ENCODE measurements at regions not wholly inside any gene's neighbourhood (a gene's known extent, or its start where the extent isn't known, plus 50 kb on each side); places are given as distances from the start of the nearest gene placed in this dataset.
"Not testable (repeated sequence)": the region's sequence is repeated elsewhere in the genome, so short reads cannot be mapped to it uniquely, and the experiment has no call there.

DNA sequence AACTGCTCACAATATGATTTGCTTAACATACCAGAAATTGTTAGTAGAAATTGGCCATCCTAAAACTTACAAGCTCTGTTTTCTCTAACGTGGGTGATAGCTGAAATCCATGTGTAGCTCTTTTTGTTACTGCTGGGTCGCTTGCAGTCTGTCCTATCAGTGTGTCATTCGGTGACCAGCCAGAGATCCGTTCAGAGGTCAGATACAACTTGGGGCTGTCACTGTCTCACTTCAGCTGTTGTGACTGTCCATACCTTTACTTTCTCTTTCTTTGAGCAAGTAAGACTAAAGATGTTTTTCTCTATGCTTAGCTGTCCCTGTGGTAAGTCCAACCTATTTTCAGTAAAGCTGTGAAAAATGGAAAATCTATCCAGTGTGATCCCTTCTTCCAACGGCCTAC, 282.9 kb upstream of the KCNH7 start:
- no peak for DNase-seq (ENCODE audit: low read depth, low spot score)
- in situ Hi-C loops (cut with HindIII; ENCODE audit: low pct_unique_long_range_greater_than_20kb, low sequenced_read_pairs): no loop called here

GRCh38 chr2:163119966-163120365, 281.4 kb upstream of the KCNH7 start:
- DNase-seq (ENCODE audit: low read depth, low spot score): no peak
- in situ Hi-C loops (cut with HindIII; ENCODE audit: low pct_unique_long_range_greater_than_20kb, low sequenced_read_pairs): no loop called here

DNA sequence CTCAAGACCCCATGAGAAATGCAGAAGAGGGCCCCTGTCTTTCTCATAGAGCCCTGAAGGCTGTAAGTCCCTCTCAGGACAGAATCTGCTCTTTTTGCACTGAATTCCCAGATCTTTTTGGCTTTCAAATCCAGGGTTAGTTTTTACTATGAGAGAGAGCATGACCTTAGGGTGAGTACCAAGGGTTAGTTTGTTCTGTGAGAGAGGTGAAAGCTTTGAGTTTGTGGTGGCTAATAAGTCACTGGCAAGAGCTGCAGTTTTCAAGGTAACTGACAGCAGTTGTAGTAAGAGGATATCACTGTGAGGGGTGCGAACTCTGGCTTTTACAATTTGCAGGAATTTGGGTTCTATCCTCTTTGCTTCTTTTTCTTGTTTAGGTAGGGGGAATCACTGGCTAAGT, 248.4 kb upstream of the KCNH7 start:
- no peak for DNase-seq (ENCODE audit: low read depth, low spot score)
- in situ Hi-C loops (cut with HindIII; ENCODE audit: low pct_unique_long_range_greater_than_20kb, low sequenced_read_pairs): no loop called here

GRCh38 chr2:163085366-163086024, 246.9 kb upstream of the KCNH7 start:
- DNase-seq (ENCODE audit: low read depth, low spot score); in situ Hi-C loops (cut with HindIII; ENCODE audit: low pct_unique_long_range_greater_than_20kb, low sequenced_read_pairs): not testable (repeated sequence)

DNA sequence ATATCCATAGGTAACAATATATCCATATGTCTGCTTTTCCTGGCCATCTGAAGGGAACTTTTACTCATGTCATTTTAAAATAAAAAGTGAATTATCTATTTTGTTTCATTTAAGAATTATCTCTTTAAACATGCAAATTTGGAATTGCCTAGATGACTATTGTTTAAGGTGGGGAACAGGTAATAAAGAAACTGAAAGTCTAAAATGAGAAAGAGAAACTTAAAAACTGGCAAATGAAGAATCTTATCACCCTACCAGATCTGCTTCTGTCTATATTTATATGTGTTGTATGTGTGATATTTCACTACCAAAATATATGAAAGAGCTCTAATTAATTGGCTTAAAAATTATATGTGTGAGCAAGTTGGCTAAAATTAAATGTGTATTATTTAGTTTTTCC, 243.2 kb upstream of the KCNH7 start:
- in situ Hi-C loops (cut with HindIII; ENCODE audit: low pct_unique_long_range_greater_than_20kb, low sequenced_read_pairs): no loop called here
- no peak for DNase-seq (ENCODE audit: low read depth, low spot score)

DNA sequence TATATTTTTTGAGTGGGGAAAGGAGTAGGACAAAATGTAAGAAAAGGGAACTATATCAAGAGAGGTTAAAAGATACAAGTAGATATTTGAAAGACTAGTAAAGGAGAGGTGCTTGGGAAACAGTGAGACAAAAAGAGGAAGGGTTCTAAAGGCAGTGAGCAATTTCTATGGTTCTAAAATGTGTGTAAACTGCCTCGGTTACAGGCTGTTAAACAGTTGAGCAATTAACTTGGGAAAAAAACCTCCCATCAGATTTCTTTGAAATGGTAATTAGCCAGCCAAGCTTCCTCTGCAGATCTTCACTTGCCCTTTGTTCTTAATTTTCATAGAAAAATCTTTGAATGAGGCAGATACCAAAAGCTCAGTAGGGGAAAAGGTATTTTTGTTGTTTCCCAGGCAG, 238.7 kb upstream of the KCNH7 start:
- DNase-seq (ENCODE audit: low read depth, low spot score): no peak
- in situ Hi-C loops (cut with HindIII; ENCODE audit: low pct_unique_long_range_greater_than_20kb, low sequenced_read_pairs): no loop called here

- in situ Hi-C loops (cut with HindIII; ENCODE audit: low pct_unique_long_range_greater_than_20kb, low sequenced_read_pairs): no loop called here
- DNase-seq (ENCODE audit: low read depth, low spot score): no peak
Measured at GRCh38 chr2:163066085-163066484, 227.5 kb upstream of the KCNH7 start.

- no peak for DNase-seq (ENCODE audit: low read depth, low spot score)
- in situ Hi-C loops (cut with HindIII; ENCODE audit: low pct_unique_long_range_greater_than_20kb, low sequenced_read_pairs): no loop called here
Measured at GRCh38 chr2:163062524-163062923, 224.0 kb upstream of the KCNH7 start.

GRCh38 chr2:163046615-163047014, 208.0 kb upstream of the KCNH7 start:
- in situ Hi-C loops (cut with HindIII; ENCODE audit: low pct_unique_long_range_greater_than_20kb, low sequenced_read_pairs): no loop called here
- DNase-seq (ENCODE audit: low read depth, low spot score): no peak

DNA sequence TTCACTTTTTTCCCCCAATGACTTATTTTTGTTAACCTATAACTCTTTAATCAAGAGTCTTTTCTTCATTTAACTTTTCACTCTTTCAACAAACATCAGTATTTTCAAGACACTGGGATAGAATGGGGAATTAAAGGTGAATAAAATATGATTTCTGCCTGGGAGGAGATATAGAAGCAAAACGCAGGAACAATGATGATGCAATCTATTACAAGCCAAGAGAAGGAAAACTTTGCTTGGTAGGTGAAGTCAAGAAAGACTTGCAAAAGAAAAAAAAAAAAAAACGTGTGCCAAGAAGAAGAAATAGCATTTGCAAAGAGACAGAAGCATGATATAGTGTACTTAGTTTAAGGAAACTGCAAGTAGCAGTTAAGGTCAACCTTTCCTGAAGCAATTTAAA, 207.3 kb upstream of the KCNH7 start:
- DNase-seq (ENCODE audit: low read depth, low spot score): no peak
- in situ Hi-C loops (cut with HindIII; ENCODE audit: low pct_unique_long_range_greater_than_20kb, low sequenced_read_pairs): no loop called here

DNA sequence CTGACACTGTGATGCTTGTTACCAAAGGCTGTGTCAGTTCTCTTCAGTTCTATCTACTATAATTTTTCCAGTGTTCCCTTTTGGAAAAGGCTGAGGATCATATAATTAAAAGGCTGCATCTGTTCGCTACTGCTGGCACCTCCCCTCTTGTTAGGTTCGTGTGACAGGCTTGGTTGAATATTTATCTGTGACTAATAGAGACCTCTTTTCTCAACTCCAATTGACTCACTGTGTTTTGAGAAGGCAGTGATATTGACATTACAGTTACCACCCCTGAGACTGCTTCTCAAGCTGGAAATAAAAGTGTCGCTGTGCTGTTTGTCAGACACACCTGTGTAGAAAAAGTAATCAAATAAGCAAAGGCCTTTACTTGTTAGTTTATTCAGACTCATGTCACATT, 205.5 kb upstream of the KCNH7 start:
- DNase-seq (ENCODE audit: low read depth, low spot score): no peak
- in situ Hi-C loops (cut with HindIII; ENCODE audit: low pct_unique_long_range_greater_than_20kb, low sequenced_read_pairs): no loop called here

DNA sequence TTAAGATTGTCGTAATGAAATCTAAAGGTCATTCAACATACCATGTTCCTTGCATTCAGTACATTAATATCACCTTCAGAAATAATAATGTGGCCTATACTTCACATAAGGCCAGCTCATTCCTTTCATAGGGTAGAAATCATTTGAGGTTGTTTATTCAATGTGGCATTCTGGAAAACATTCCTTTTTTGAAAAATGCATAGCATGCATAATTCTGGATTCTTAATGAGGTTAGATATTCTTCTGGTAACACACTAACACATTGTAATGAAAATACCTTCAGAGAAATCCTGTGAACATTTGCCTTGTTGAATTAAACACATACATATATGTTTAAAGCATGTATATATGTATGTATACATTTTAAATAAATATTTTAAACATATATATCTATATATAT, 204.6 kb upstream of the KCNH7 start:
- in situ Hi-C loops (cut with HindIII; ENCODE audit: low pct_unique_long_range_greater_than_20kb, low sequenced_read_pairs): no loop called here
- no peak for DNase-seq (ENCODE audit: low read depth, low spot score)

DNA sequence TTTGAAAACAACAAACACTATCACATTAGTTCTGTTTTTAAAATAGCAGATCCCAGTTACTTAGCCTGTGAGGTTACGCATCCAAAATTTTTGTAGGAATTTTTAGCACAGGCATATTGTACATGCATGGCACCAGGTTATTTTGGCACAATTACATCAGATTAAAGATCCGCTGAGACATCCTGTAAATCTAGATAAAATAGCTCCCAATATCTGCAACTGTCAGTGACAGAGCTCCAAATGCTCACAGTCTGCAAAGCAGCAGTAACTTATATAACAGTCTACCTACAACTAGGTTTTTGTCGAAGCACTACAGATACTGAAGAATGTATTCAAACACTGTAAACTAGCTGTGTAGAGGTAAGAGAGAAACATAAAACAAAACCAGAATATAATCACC, 200.7 kb upstream of the KCNH7 start:
- DNase-seq (ENCODE audit: low read depth, low spot score): no peak
- in situ Hi-C loops (cut with HindIII; ENCODE audit: low pct_unique_long_range_greater_than_20kb, low sequenced_read_pairs): no loop called here

GRCh38 chr2:163028807-163029206, 190.2 kb upstream of the KCNH7 start:
- in situ Hi-C loops (cut with HindIII; ENCODE audit: low pct_unique_long_range_greater_than_20kb, low sequenced_read_pairs): no loop called here
- no peak for DNase-seq (ENCODE audit: low read depth, low spot score)

GRCh38 chr2:163026136-163026775, 187.7 kb upstream of the KCNH7 start:
- DNase-seq (ENCODE audit: low read depth, low spot score); in situ Hi-C loops (cut with HindIII; ENCODE audit: low pct_unique_long_range_greater_than_20kb, low sequenced_read_pairs): not testable (repeated sequence)

DNA sequence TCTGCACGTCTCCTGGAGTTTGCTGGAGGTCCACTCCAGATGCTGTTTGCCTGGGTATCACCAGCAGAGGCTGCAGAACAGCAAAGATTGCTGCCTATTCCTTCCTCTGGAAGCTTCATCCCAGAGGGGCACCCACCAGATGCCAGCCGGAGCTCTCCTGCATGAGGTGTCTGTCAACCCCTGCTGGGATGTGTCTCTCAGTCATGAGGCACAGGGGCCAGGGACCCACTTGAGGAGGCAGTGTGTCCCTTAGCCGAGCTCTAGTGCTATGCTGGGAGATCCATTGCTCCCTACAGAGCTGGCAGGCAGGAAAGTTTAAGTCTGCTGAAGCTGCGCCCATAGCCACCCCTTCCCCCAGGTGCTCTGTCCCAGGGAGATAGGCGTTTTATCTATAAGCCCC, 178.3 kb upstream of the KCNH7 start:
- DNase-seq (ENCODE audit: low read depth, low spot score); in situ Hi-C loops (cut with HindIII; ENCODE audit: low pct_unique_long_range_greater_than_20kb, low sequenced_read_pairs): not testable (repeated sequence)

GRCh38 chr2:163011000-163011399, 172.4 kb upstream of the KCNH7 start:
- in situ Hi-C loops (cut with HindIII; ENCODE audit: low pct_unique_long_range_greater_than_20kb, low sequenced_read_pairs): no loop called here
- no peak for DNase-seq (ENCODE audit: low read depth, low spot score)

DNA sequence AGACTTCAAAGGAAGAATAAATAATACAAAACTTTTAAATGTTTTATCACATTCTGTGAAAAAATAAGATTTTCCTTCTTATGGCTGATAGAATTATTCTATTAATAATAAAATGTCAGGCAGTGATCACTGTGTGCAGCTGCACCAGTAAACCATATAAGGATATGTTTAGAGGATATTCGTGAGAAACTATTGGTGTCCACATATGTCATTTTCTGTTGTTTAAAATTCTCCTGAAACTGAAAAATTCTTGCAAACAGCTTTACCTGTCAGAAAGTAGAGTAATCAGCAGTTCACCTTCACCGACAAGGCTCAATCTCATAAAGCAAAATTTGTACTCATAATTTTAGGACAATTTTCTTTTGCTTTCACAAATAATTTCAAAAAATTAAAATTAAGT, 170.1 kb upstream of the KCNH7 start:
- in situ Hi-C loops (cut with HindIII; ENCODE audit: low pct_unique_long_range_greater_than_20kb, low sequenced_read_pairs): no loop called here
- no peak for DNase-seq (ENCODE audit: low read depth, low spot score)

- in situ Hi-C loops (cut with HindIII; ENCODE audit: low pct_unique_long_range_greater_than_20kb, low sequenced_read_pairs): no loop called here
- DNase-seq (ENCODE audit: low read depth, low spot score): no peak
Measured at GRCh38 chr2:162994718-162995117, 156.2 kb upstream of the KCNH7 start.

DNA sequence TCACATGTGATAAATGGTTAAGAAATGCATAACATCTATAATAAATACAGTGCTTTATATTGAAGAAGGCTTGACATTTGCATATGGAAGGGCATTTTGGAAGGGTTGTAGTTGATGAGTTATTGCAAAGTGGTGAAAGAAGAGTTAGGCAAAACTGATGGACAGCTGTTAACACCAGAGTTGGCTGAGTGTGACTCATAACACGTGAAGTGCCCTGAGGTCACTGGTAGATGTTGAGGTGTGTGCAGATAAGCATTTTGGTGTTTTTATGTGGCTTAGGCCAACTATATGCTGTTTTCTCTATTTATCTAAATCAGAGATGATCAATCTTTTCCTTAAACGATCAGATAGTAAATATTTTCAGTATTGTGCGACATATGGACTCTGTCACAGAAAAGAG, 154.3 kb upstream of the KCNH7 start:
- in situ Hi-C loops (cut with HindIII; ENCODE audit: low pct_unique_long_range_greater_than_20kb, low sequenced_read_pairs): no loop called here
- no peak for DNase-seq (ENCODE audit: low read depth, low spot score)

Measured in SK-MEL-5 (cell line).